Astrocyte (in vitro differentiated cells and primary cell): ENCODE measurements at regions not wholly inside any gene's neighbourhood (a gene's known extent, or its start where the extent isn't known, plus 50 kb on each side); places are given as distances from the start of the nearest gene placed in this dataset.

Source experiments
- CTCF ChIP-seq: IDR thresholded peaks from 2 replicates; pipeline ENCODE4 v1.5.1; 2011; ENCODE audit warnings: low read depth, mild to moderate bottlenecking, inconsistent platforms, low read length, moderate library complexity; ENCODE audit not compliant: insufficient read depth
- EZH2 ChIP-seq: IDR thresholded peaks from 2 replicates; pipeline ENCODE4 v1.6.1; 2012; ENCODE audit warnings: mild to moderate bottlenecking, low read length, inconsistent platforms; ENCODE audit not compliant: insufficient read depth

- no peak for TF ChIP-seq CTCF
- TF ChIP-seq EZH2: no peak
These were observed 93.3 kb upstream of the CCDC54 start for GRCh38 chr3:107283948-107284347.
